DND-41 (cell line): ENCODE measurements at regions not wholly inside any gene's neighbourhood (a gene's known extent, or its start where the extent isn't known, plus 50 kb on each side); places are given as distances from the start of the nearest gene placed in this dataset.

ENCODE experiments used
- ATAC-seq: fragments of 200-7000 bp; cut with Tn5 transposase; 3 replicates; pipeline ENCODE4 v1.9.1; 2021; ENCODE audit warnings: low read depth; ENCODE audit not compliant: insufficient read depth
- DNase-seq: peaks from one replicate; pipeline ENCODE4 v3.0.0-alpha.2; 2020
- H2AFZ ChIP-seq: 2 replicates; pipeline ENCODE4 v1.6.0; 2012; ENCODE audit warnings: low read depth, low read length
- H3K27ac ChIP-seq: 2 replicates; pipeline ENCODE4 v1.5.1; 2012; ENCODE audit warnings: low read length, inconsistent platforms
- H3K27me3 ChIP-seq: fragments of 200-600 bp; sonication (generic); 2 replicates; pipeline ENCODE4 v1.6.0; 2012; ENCODE audit warnings: low read length, mild to moderate bottlenecking, inconsistent platforms; ENCODE audit not compliant: insufficient read depth, poor library complexity
- H3K36me3 ChIP-seq: 2 replicates; pipeline ENCODE4 v1.5.1; 2012; ENCODE audit warnings: low read length, inconsistent platforms; ENCODE audit not compliant: insufficient read depth
- H3K4me1 ChIP-seq: 2 replicates; pipeline ENCODE4 v1.5.1; 2012; ENCODE audit warnings: mild to moderate bottlenecking, low read length; ENCODE audit not compliant: insufficient read depth
- H3K4me2 ChIP-seq: 2 replicates; pipeline ENCODE4 v1.6.0; 2012; ENCODE audit warnings: mild to moderate bottlenecking, moderate library complexity, low read length, inconsistent platforms; ENCODE audit not compliant: insufficient read depth
- H3K4me3 ChIP-seq, 2 experiments: fragments of 200-600 bp in 1 of 2; shearing (Covaris generic) in 1 of 2; 2 replicates each; pipeline ENCODE4 v1.5.1; 2012 to 2016; ENCODE audit warnings: inconsistent platforms in 2 of 2, low read length in 2 of 2, mild to moderate bottlenecking in 2 of 2, low read depth in 1 of 2, moderate library complexity in 1 of 2
- H3K79me2 ChIP-seq: 2 replicates; pipeline ENCODE4 v1.6.0; 2012; ENCODE audit warnings: low read length, inconsistent platforms; ENCODE audit not compliant: insufficient read depth
- H3K9ac ChIP-seq: 2 replicates; pipeline ENCODE4 v1.6.0; 2012; ENCODE audit warnings: low read depth, mild to moderate bottlenecking, inconsistent platforms, low read length, moderate library complexity
- H3K9me3 ChIP-seq: 2 replicates; pipeline ENCODE4 v1.5.1; 2012; ENCODE audit warnings: low read length, moderate library complexity, mild to moderate bottlenecking, inconsistent platforms; ENCODE audit not compliant: insufficient read depth, severe bottlenecking
- H4K20me1 ChIP-seq: 2 replicates; pipeline ENCODE4 v1.6.0; 2012; ENCODE audit warnings: low read length; ENCODE audit not compliant: insufficient read depth
- CTCF ChIP-seq: IDR thresholded peaks from 2 replicates; pipeline ENCODE4 v1.5.1; 2012; ENCODE audit warnings: borderline replicate concordance, low read length, moderate library complexity, mild to moderate bottlenecking; ENCODE audit not compliant: poor library complexity, severe bottlenecking; ENCODE audit errors: extremely low read depth
- EZH2 ChIP-seq: IDR thresholded peaks from 3 replicates; pipeline ENCODE4 v1.6.1; 2012; ENCODE audit warnings: borderline replicate concordance, low read depth, mild to moderate bottlenecking, moderate library complexity, low read length, inconsistent platforms; ENCODE audit not compliant: severe bottlenecking

GRCh38 chr10:36050763-36051499, 408.8 kb upstream of the FZD8 start:
- TF ChIP-seq EZH2 (no peak), CTCF (no peak)
- Histone ChIP-seq H3K36me3 (no peaks in the 10 kb centered on the region), H3K4me1 (no peaks in the 10 kb centered on the region), H2AFZ (no peak overlapping the region), H3K79me2 (no peaks in the 10 kb centered on the region), H4K20me1 (no peaks in the 10 kb centered on the region), H3K4me2 (no peak overlapping the region), H3K9ac (no peak overlapping the region), H3K4me3 (no peak overlapping the region), H3K27ac (no peak overlapping the region), H3K27me3 (no peaks in the 10 kb centered on the region), H3K9me3 (no peaks in the 10 kb centered on the region)
- DNase-seq (no peak), ATAC-seq (no peak)

GRCh38 chr10:36048780-36049179, 406.7 kb upstream of the FZD8 start:
- Histone ChIP-seq H2AFZ (no peak overlapping the region), H3K36me3 (no peaks in the 10 kb centered on the region), H4K20me1 (no peaks in the 10 kb centered on the region), H3K79me2 (no peaks in the 10 kb centered on the region), H3K4me3 (no peak overlapping the region), H3K4me1 (no peaks in the 10 kb centered on the region), H3K27me3 (no peaks in the 10 kb centered on the region), H3K27ac (no peak overlapping the region), H3K9me3 (no peaks in the 10 kb centered on the region), H3K9ac (no peak overlapping the region), H3K4me2 (no peak overlapping the region)
- ATAC-seq: no peak
- TF ChIP-seq CTCF: no peak
- no peak for TF ChIP-seq EZH2
- no peak for DNase-seq

- DNase-seq (no peak), ATAC-seq (no peak)
- no peaks in the 10 kb centered on the region for H3K9me3 ChIP-seq
- no peak overlapping the region for H3K4me2 ChIP-seq
- H3K9ac ChIP-seq: no peak overlapping the region
- TF ChIP-seq EZH2 (no peak), CTCF (no peak)
- no peaks in the 10 kb centered on the region for H4K20me1 ChIP-seq
- H3K27ac ChIP-seq: no peak overlapping the region
- H3K4me3 ChIP-seq: no peak overlapping the region
- H3K79me2 ChIP-seq: no peaks in the 10 kb centered on the region
- no peaks in the 10 kb centered on the region for H3K36me3 ChIP-seq
- H3K27me3 ChIP-seq: no peaks in the 10 kb centered on the region
- H2AFZ ChIP-seq: no peak overlapping the region
- no peaks in the 10 kb centered on the region for H3K4me1 ChIP-seq
These were observed 406.1 kb upstream of the FZD8 start for GRCh38 chr10:36048236-36048635.
